ENCODE measurements at regions not wholly inside any gene's neighbourhood (a gene's known extent, or its start where the extent isn't known, plus 50 kb on each side); places are given as distances from the start of the nearest gene placed in this dataset.

- TF ChIP-seq ZNF18 (tag by site-specific recombination; IDR thresholded peaks at IDR 0.05) (no peak), CTCF (tag by site-specific recombination; IDR thresholded peaks at IDR 0.05) (no peak), ZBTB11 (tag by site-specific recombination; conservative IDR thresholded peaks at IDR 0.05; ENCODE audit: low read depth) (no peak), REST (tag by site-specific recombination; IDR thresholded peaks at IDR 0.05) (no peak), ZNF335 (tag by site-specific recombination; conservative IDR thresholded peaks at IDR 0.05) (no peak), BCL11B (tag by site-specific recombination; IDR thresholded peaks at IDR 0.05; ENCODE audit: low read depth) (no peak)
Measured at GRCh38 chr2:234825616-234826015, 126.2 kb upstream of the SH3BP4 start.

Data from HEK293 (cell line).